Astrocyte (in vitro differentiated cells and primary cell): ENCODE measurements at regions not wholly inside any gene's neighbourhood (a gene's known extent, or its start where the extent isn't known, plus 50 kb on each side); places are given as distances from the start of the nearest gene placed in this dataset.

ENCODE experiments used
- DNase-seq: peaks from one replicate; pipeline ENCODE4 v3.0.0-alpha.2; 2010; ENCODE audit warnings: low read depth
- FAIRE-seq: peaks from 2 replicates; lab custom pipeline; 2011; peaks lifted over from hg19 to GRCh38; lab: Jason Lieb, UNC
- H2AFZ ChIP-seq: 2 replicates; pipeline ENCODE4 v1.6.0; 2012; ENCODE audit warnings: low read depth, low read length, inconsistent platforms
- H3K27ac ChIP-seq: 2 replicates; pipeline ENCODE4 v1.5.1; 2011; ENCODE audit warnings: low read depth, low read length, inconsistent platforms
- H3K27me3 ChIP-seq: 2 replicates; pipeline ENCODE4 v1.6.0; 2011; ENCODE audit warnings: low read length, inconsistent platforms; ENCODE audit not compliant: insufficient read depth
- H3K36me3 ChIP-seq: 2 replicates; pipeline ENCODE4 v1.5.1; 2011; ENCODE audit warnings: low read length, inconsistent platforms; ENCODE audit not compliant: insufficient read depth
- H3K4me1 ChIP-seq: 2 replicates; pipeline ENCODE4 v1.5.1; 2011; ENCODE audit warnings: low read length, inconsistent platforms; ENCODE audit not compliant: insufficient read depth
- H3K4me2 ChIP-seq: 2 replicates; pipeline ENCODE4 v1.6.0; 2012; ENCODE audit warnings: low read length, inconsistent platforms
- H3K4me3 ChIP-seq: 2 replicates; pipeline ENCODE4 v1.5.1; 2011; ENCODE audit warnings: low read depth, mild to moderate bottlenecking, low read length, inconsistent platforms; ENCODE audit not compliant: insufficient read depth
- H3K79me2 ChIP-seq: 2 replicates; pipeline ENCODE4 v1.6.0; 2012; ENCODE audit warnings: mild to moderate bottlenecking, low read length, inconsistent platforms; ENCODE audit not compliant: insufficient read depth
- H3K9ac ChIP-seq: 2 replicates; pipeline ENCODE4 v1.6.0; 2012; ENCODE audit warnings: mild to moderate bottlenecking, low read length, inconsistent platforms
- H3K9me3 ChIP-seq: 2 replicates; pipeline ENCODE4 v1.5.1; 2012; ENCODE audit warnings: low read depth, mild to moderate bottlenecking, low read length, inconsistent platforms; ENCODE audit not compliant: insufficient read depth
- H4K20me1 ChIP-seq: 2 replicates; pipeline ENCODE4 v1.6.0; 2012; ENCODE audit warnings: low read length, inconsistent platforms; ENCODE audit not compliant: insufficient read depth
- H3K27ac Mint-ChIP-seq: one replicate; pipeline ENCODE4 v1.8.0; 2021; ENCODE audit warnings: mild to moderate bottlenecking, mixed read lengths; ENCODE audit not compliant: unreplicated experiment
- H3K27me3 Mint-ChIP-seq: one replicate; pipeline ENCODE4 v1.8.0; 2021; ENCODE audit warnings: low read depth, mixed read lengths; ENCODE audit not compliant: unreplicated experiment
- H3K36me3 Mint-ChIP-seq: one replicate; pipeline ENCODE4 v1.8.0; 2021; ENCODE audit warnings: low read depth, mixed read lengths; ENCODE audit not compliant: unreplicated experiment
- H3K4me1 Mint-ChIP-seq: one replicate; pipeline ENCODE4 v1.8.0; 2021; ENCODE audit warnings: low read depth, mixed read lengths; ENCODE audit not compliant: unreplicated experiment
- H3K4me3 Mint-ChIP-seq: one replicate; pipeline ENCODE4 v1.8.0; 2021; ENCODE audit warnings: mild to moderate bottlenecking, moderate library complexity, mixed read lengths; ENCODE audit not compliant: unreplicated experiment
- H3K9me3 Mint-ChIP-seq: one replicate; pipeline ENCODE4 v1.8.0; 2021; ENCODE audit warnings: mild to moderate bottlenecking, mixed read lengths; ENCODE audit not compliant: unreplicated experiment
- EZH2 ChIP-seq: IDR thresholded peaks from 2 replicates; pipeline ENCODE4 v1.6.1; 2012; ENCODE audit warnings: mild to moderate bottlenecking, low read length, inconsistent platforms; ENCODE audit not compliant: insufficient read depth
- TF ChIP-seq, protein P1 (sequence below): IDR thresholded peaks from 2 replicates; pipeline ENCODE4 v1.5.1; 2011; ENCODE audit warnings: low read depth, mild to moderate bottlenecking, inconsistent platforms, low read length, moderate library complexity; ENCODE audit not compliant: insufficient read depth

- Mint-ChIP-seq H3K9me3 (peaks cover 12% of the 10 kb centered on the region), H3K4me3 (no peak overlapping the region), H3K27me3 (peaks cover 19% of the 10 kb centered on the region), H3K27ac (no peak overlapping the region), H3K4me1 (no peaks in the 10 kb centered on the region), H3K36me3 (peaks cover 7% of the 10 kb centered on the region)
- no peaks in the 10 kb centered on the region for H3K4me1 ChIP-seq
- no peaks in the 10 kb centered on the region for H3K79me2 ChIP-seq
- FAIRE-seq (no peak), DNase-seq (no peak)
- H3K9ac ChIP-seq = no peak overlapping the region
- no peak overlapping the region for H3K27ac ChIP-seq
- H3K4me3 ChIP-seq = no peak overlapping the region
- no peak overlapping the region for H2AFZ ChIP-seq
- H3K4me2 ChIP-seq = no peak overlapping the region
- no peaks in the 10 kb centered on the region for H3K27me3 ChIP-seq
- TF ChIP-seq EZH2 = no peak
- TF ChIP-seq, protein P1, sequence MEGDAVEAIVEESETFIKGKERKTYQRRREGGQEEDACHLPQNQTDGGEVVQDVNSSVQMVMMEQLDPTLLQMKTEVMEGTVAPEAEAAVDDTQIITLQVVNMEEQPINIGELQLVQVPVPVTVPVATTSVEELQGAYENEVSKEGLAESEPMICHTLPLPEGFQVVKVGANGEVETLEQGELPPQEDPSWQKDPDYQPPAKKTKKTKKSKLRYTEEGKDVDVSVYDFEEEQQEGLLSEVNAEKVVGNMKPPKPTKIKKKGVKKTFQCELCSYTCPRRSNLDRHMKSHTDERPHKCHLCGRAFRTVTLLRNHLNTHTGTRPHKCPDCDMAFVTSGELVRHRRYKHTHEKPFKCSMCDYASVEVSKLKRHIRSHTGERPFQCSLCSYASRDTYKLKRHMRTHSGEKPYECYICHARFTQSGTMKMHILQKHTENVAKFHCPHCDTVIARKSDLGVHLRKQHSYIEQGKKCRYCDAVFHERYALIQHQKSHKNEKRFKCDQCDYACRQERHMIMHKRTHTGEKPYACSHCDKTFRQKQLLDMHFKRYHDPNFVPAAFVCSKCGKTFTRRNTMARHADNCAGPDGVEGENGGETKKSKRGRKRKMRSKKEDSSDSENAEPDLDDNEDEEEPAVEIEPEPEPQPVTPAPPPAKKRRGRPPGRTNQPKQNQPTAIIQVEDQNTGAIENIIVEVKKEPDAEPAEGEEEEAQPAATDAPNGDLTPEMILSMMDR = no peak
- no peaks in the 10 kb centered on the region for H3K36me3 ChIP-seq
- no peaks in the 10 kb centered on the region for H3K9me3 ChIP-seq
- H4K20me1 ChIP-seq = no peaks in the 10 kb centered on the region
Measured at GRCh38 chr3:13171704-13172643, 98.7 kb upstream of the IQSEC1 start.

DNA sequence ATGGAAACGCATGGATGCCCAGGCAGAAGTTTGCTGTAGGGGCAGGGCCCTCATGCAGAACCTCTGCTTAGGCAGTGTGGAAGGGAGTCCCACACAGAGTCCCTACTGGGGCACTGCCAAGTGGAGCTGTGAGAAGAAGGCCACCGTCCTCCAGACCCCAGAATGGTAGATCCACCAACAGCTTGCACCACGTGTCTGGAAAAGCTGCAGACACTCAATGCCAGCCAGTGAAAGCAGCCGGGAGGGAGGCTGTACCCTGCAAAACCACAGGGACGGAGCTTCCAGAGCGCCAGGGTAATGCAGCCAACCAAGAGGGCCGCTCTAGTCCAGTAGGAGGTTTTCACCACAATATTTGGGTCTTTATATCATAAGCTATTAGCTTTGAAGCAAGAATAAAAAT is 97.1 kb upstream of the IQSEC1 start:
- Mint-ChIP-seq H3K4me1 (no peaks in the 10 kb centered on the region), H3K36me3 (peaks cover 4% of the 10 kb centered on the region), H3K27ac (no peak overlapping the region), H3K27me3 (peaks cover 28% of the 10 kb centered on the region), H3K4me3 (no peak overlapping the region), H3K9me3 (peaks cover 12% of the 10 kb centered on the region)
- TF ChIP-seq EZH2 = no peak
- TF ChIP-seq, protein P1 = no peak
- H3K4me1 ChIP-seq = no peaks in the 10 kb centered on the region
- H3K9me3 ChIP-seq = no peaks in the 10 kb centered on the region
- H3K4me3 ChIP-seq = no peak overlapping the region
- no peaks in the 10 kb centered on the region for H3K27me3 ChIP-seq
- no peaks in the 10 kb centered on the region for H3K36me3 ChIP-seq
- H3K79me2 ChIP-seq = no peaks in the 10 kb centered on the region
- no peak for DNase-seq
- no peak overlapping the region for H3K4me2 ChIP-seq
- no peaks in the 10 kb centered on the region for H4K20me1 ChIP-seq
- FAIRE-seq = no peak
- no peak overlapping the region for H2AFZ ChIP-seq
- H3K9ac ChIP-seq = no peak overlapping the region
- no peak overlapping the region for H3K27ac ChIP-seq

DNA sequence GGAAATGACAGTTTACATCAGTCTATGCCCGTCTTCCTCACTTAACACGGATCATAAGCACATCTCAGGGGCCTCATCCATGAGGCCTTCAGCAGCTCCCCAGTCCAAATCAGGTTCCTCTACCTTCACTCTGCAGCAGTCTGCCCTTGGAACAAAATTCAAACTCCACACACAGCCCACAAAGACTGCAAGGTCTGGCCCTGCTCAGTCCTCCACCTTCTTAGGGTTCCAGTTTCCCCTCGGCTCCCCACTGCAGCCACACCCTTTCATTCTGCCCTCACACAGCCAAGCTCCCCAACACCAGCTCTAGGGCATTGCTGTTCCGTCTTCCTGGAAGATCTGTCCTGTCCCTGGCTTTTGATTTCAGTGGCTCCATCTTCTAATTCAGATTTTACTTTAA is 95.2 kb upstream of the IQSEC1 start:
- no peaks in the 10 kb centered on the region for H4K20me1 ChIP-seq
- H3K27ac ChIP-seq = no peak overlapping the region
- H3K79me2 ChIP-seq = no peaks in the 10 kb centered on the region
- no peaks in the 10 kb centered on the region for H3K4me1 ChIP-seq
- H3K4me3 ChIP-seq = no peak overlapping the region
- no peak for DNase-seq
- Mint-ChIP-seq H3K27ac (no peak overlapping the region), H3K4me3 (no peak overlapping the region), H3K36me3 (peaks cover 4% of the 10 kb centered on the region), H3K27me3 (peaks cover 35% of the 10 kb centered on the region), H3K9me3 (peaks cover 12% of the 10 kb centered on the region), H3K4me1 (no peaks in the 10 kb centered on the region)
- H3K9ac ChIP-seq = no peak overlapping the region
- H2AFZ ChIP-seq = no peak overlapping the region
- no peak overlapping the region for H3K4me2 ChIP-seq
- no peaks in the 10 kb centered on the region for H3K9me3 ChIP-seq
- no peaks in the 10 kb centered on the region for H3K36me3 ChIP-seq
- H3K27me3 ChIP-seq = no peaks in the 10 kb centered on the region
- no peak for FAIRE-seq
- TF ChIP-seq EZH2 = no peak
- TF ChIP-seq, protein P1 = no peak
